H9 (cell line): ENCODE measurements at regions not wholly inside any gene's neighbourhood (a gene's known extent, or its start where the extent isn't known, plus 50 kb on each side); places are given as distances from the start of the nearest gene placed in this dataset.

ENCODE experiments used
- DNase-seq: peaks from one replicate; pipeline ENCODE4 v3.0.0-alpha.2; 2017
- H2AFZ ChIP-seq: one replicate; pipeline ENCODE4 v1.6.1; 2013; ENCODE audit warnings: mild to moderate bottlenecking, low read length, control low read depth, moderate library complexity
- H2AK5ac ChIP-seq: 2 replicates; pipeline ENCODE4 v1.6.1; 2013; ENCODE audit warnings: low read length, control low read depth, mixed read lengths; ENCODE audit not compliant: insufficient read length
- H2BK120ac ChIP-seq: one replicate; pipeline ENCODE4 v1.6.1; 2013; ENCODE audit warnings: low read depth, mild to moderate bottlenecking, low read length, control low read depth, inconsistent platforms; ENCODE audit not compliant: poor library complexity, severe bottlenecking
- H2BK12ac ChIP-seq: 2 replicates; pipeline ENCODE4 v1.6.1; 2013; ENCODE audit warnings: low read length, control low read depth, mixed read lengths, low read depth; ENCODE audit not compliant: insufficient read length
- H2BK15ac ChIP-seq: 2 replicates; pipeline ENCODE4 v1.6.1; 2013; ENCODE audit warnings: low read depth, low read length, control low read depth
- H2BK20ac ChIP-seq: one replicate; pipeline ENCODE4 v1.6.1; 2013; ENCODE audit warnings: low read depth, mild to moderate bottlenecking, low read length, control low read depth, inconsistent platforms; ENCODE audit not compliant: poor library complexity, severe bottlenecking
- H2BK5ac ChIP-seq: 2 replicates; pipeline ENCODE4 v1.6.1; 2013; ENCODE audit warnings: low read length, control low read depth, mixed read lengths; ENCODE audit not compliant: insufficient read length
- H3K14ac ChIP-seq: 2 replicates; pipeline ENCODE4 v1.6.1; 2013; ENCODE audit warnings: low read length, control low read depth; ENCODE audit not compliant: insufficient read depth
- H3K18ac ChIP-seq: 2 replicates; pipeline ENCODE4 v1.6.1; 2013; ENCODE audit warnings: low read depth, mild to moderate bottlenecking, mixed read lengths, low read length, control low read depth; ENCODE audit not compliant: insufficient read length
- H3K23ac ChIP-seq: 2 replicates; pipeline ENCODE4 v1.6.1; 2013; ENCODE audit warnings: low read length, control low read depth, mixed read lengths, low read depth; ENCODE audit not compliant: insufficient read length
- H3K23me2 ChIP-seq: 2 replicates; pipeline ENCODE4 v1.6.1; 2013; ENCODE audit warnings: low read depth, mild to moderate bottlenecking, mixed read lengths, low read length, control low read depth; ENCODE audit not compliant: insufficient read length, poor library complexity, severe bottlenecking
- H3K27ac ChIP-seq: 2 replicates; pipeline ENCODE4 v1.5.1; 2013; ENCODE audit warnings: low read length, control low read depth, mixed read lengths, low read depth; ENCODE audit not compliant: insufficient read length
- H3K27me3 ChIP-seq: 2 replicates; pipeline ENCODE4 v1.6.1; 2013; ENCODE audit warnings: low read length, control low read depth, inconsistent platforms; ENCODE audit not compliant: insufficient read depth
- H3K4ac ChIP-seq: 2 replicates; pipeline ENCODE4 v1.6.1; 2013; ENCODE audit warnings: low read depth, mild to moderate bottlenecking, control low read depth, inconsistent platforms, low read length, moderate library complexity
- H3K4me1 ChIP-seq: 2 replicates; pipeline ENCODE4 v1.6.1; 2013; ENCODE audit warnings: low read length, control low read depth, inconsistent platforms; ENCODE audit not compliant: insufficient read depth
- H3K4me2 ChIP-seq: 2 replicates; pipeline ENCODE4 v1.6.1; 2013; ENCODE audit warnings: low read length, control low read depth, mixed read lengths; ENCODE audit not compliant: insufficient read length, insufficient read depth
- H3K56ac ChIP-seq: 2 replicates; pipeline ENCODE4 v1.6.1; 2013; ENCODE audit warnings: low read depth, mild to moderate bottlenecking, mixed read lengths, low read length, control low read depth; ENCODE audit not compliant: insufficient read length
- H3K79me1 ChIP-seq: 2 replicates; pipeline ENCODE4 v1.6.1; 2013; ENCODE audit warnings: low read depth, mild to moderate bottlenecking, moderate library complexity, low read length, control low read depth, inconsistent platforms; ENCODE audit not compliant: insufficient read depth, poor library complexity, severe bottlenecking
- H3K79me2 ChIP-seq: 2 replicates; pipeline ENCODE4 v1.6.1; 2013; ENCODE audit warnings: low read length, control low read depth, inconsistent platforms; ENCODE audit not compliant: insufficient read depth
- H3K9ac ChIP-seq: 2 replicates; pipeline ENCODE4 v1.6.1; 2013; ENCODE audit warnings: low read length, control low read depth, mixed read lengths; ENCODE audit not compliant: insufficient read length; ENCODE audit errors: extremely low read depth
- H3K9me3 ChIP-seq: one replicate; pipeline ENCODE4 v1.6.1; 2013; ENCODE audit warnings: low read depth, low read length, inconsistent platforms; ENCODE audit not compliant: control insufficient read depth
- H3T11ph ChIP-seq: one replicate; pipeline ENCODE4 v1.6.1; 2013; ENCODE audit warnings: mild to moderate bottlenecking, low read length, control low read depth, inconsistent platforms
- H4K20me1 ChIP-seq: one replicate; pipeline ENCODE4 v1.6.1; 2013; ENCODE audit not compliant: control insufficient read depth, insufficient read length, insufficient read depth
- H4K5ac ChIP-seq: 2 replicates; pipeline ENCODE4 v1.6.1; 2013; ENCODE audit warnings: low read depth, mild to moderate bottlenecking, mixed read lengths, low read length, control low read depth; ENCODE audit not compliant: insufficient read length
- H4K8ac ChIP-seq: replicated peaks from 2 replicates; pipeline ENCODE4 v1.6.1; 2013; ENCODE audit warnings: low read length, control low read depth, mixed read lengths, low read depth; ENCODE audit not compliant: insufficient read length
- H4K91ac ChIP-seq: 2 replicates; pipeline ENCODE4 v1.6.1; 2013; ENCODE audit warnings: low read depth, mild to moderate bottlenecking, moderate library complexity, mixed read lengths, low read length, control low read depth; ENCODE audit not compliant: insufficient read length
- H3K27ac Mint-ChIP-seq, 3 experiments: 2 replicates in 2 of 3; 3 replicates in 1 of 3; pipeline ENCODE4 v1.8.0; 2020 to 2021; ENCODE audit warnings: mixed read lengths in 3 of 3, mild to moderate bottlenecking in 1 of 3, moderate library complexity in 1 of 3
- H3K27me3 Mint-ChIP-seq: 2 replicates; pipeline ENCODE4 v1.8.0; 2021; ENCODE audit warnings: low read depth, mild to moderate bottlenecking, moderate library complexity, mixed read lengths
- H3K36me3 Mint-ChIP-seq, 3 experiments: 2 replicates in 2 of 3; 3 replicates in 1 of 3; pipeline ENCODE4 v1.8.0; 2020 to 2021; ENCODE audit warnings: low read depth in 3 of 3, mixed read lengths in 3 of 3; ENCODE audit not compliant: insufficient read depth in 1 of 3
- H3K4me1 Mint-ChIP-seq, 2 experiments: 2 replicates each; pipeline ENCODE4 v1.8.0; 2020; ENCODE audit warnings: mixed read lengths in 2 of 2
- H3K4me3 Mint-ChIP-seq, 2 experiments: 2 replicates in 1 of 2; 3 replicates in 1 of 2; pipeline ENCODE4 v1.8.0; 2020 to 2021; ENCODE audit warnings: mild to moderate bottlenecking in 2 of 2, mixed read lengths in 2 of 2, moderate library complexity in 1 of 2
- H3K9me3 Mint-ChIP-seq, 2 experiments: 2 replicates in 1 of 2; 3 replicates in 1 of 2; pipeline ENCODE4 v1.8.0; 2020; ENCODE audit warnings: mild to moderate bottlenecking in 2 of 2, mixed read lengths in 2 of 2, moderate library complexity in 1 of 2
- WGBS: extraction: QIAGEN DNeasy Blood & Tissue Kit; methylation state at CpG from one replicate; pipeline ENCODE4 v1.1.7; 2013; ENCODE audit warnings: missing lambda C conversion rate, low lambda C conversion rate, mixed read lengths; ENCODE audit not compliant: insufficient read length; ENCODE audit errors: extremely low coverage; 5-methylcytosine and 5-hydroxymethylcytosine counted together
- TF ChIP-seq, protein P1 (sequence below): fragments of 200-600 bp; sonication (generic); conservative IDR thresholded peaks from 3 replicates; pipeline ENCODE4 v1.8.0; 2021; ENCODE audit warnings: antibody characterized with exemption, mild to moderate bottlenecking

DNA sequence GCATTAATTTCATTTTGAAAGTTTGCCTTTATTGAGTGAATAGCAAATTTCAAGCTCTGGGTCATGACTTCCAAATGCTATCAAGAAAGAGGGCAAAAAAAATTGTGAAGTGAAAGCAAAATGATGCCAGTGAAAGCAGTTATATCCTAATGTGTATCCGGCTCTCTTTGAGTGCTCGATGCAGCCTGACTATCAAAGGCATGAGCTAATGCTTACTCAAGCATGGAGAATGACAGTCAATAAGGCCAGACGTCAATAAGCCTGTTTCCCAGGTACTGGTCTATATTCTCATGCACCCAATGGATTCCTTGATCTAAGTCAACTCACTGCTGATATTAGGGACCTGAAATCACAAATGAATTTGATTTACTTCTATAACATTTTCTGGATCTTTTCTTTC, 435.5 kb downstream of the CAAP1 start:
- H2BK20ac ChIP-seq, result no peak overlapping the region
- H3K23me2 ChIP-seq, result no peaks in the 10 kb centered on the region
- H3K79me1 ChIP-seq, result no peaks in the 10 kb centered on the region
- Mint-ChIP-seq H3K36me3 (no peaks in the 10 kb centered on the region), H3K27me3 (no peaks in the 10 kb centered on the region), H3K27ac (no peak overlapping the region), H3K9me3 (no peaks in the 10 kb centered on the region), H3K4me1 (peaks cover 0 to 5% of the 10 kb centered on the region in 2 experiments; a peak in 1 of 4 replicates), H3K4me3 (no peak overlapping the region)
- H3K9ac ChIP-seq, result no peak overlapping the region
- no CpG with 5 or more reads among the region's 3 CpGs for WGBS
- no peak overlapping the region for H3T11ph ChIP-seq
- H4K20me1 ChIP-seq, result no peaks in the 10 kb centered on the region
- H4K8ac ChIP-seq, result no peak overlapping the region
- H3K4ac ChIP-seq, result no peak overlapping the region
- H4K91ac ChIP-seq, result no peak overlapping the region
- no peak overlapping the region for H3K4me2 ChIP-seq
- no peak overlapping the region for H3K23ac ChIP-seq
- H3K14ac ChIP-seq, result no peak overlapping the region
- H2BK120ac ChIP-seq, result no peak overlapping the region
- H4K5ac ChIP-seq, result no peak overlapping the region
- H3K18ac ChIP-seq, result no peak overlapping the region
- H3K79me2 ChIP-seq, result no peaks in the 10 kb centered on the region
- H2BK5ac ChIP-seq, result no peak overlapping the region
- no peak overlapping the region for H2BK15ac ChIP-seq
- H2BK12ac ChIP-seq, result no peak overlapping the region
- DNase-seq, result no peak
- no peak overlapping the region for H3K56ac ChIP-seq
- H3K27me3 ChIP-seq, result no peaks in the 10 kb centered on the region
- no peak overlapping the region for H3K27ac ChIP-seq
- TF ChIP-seq, protein P1, sequence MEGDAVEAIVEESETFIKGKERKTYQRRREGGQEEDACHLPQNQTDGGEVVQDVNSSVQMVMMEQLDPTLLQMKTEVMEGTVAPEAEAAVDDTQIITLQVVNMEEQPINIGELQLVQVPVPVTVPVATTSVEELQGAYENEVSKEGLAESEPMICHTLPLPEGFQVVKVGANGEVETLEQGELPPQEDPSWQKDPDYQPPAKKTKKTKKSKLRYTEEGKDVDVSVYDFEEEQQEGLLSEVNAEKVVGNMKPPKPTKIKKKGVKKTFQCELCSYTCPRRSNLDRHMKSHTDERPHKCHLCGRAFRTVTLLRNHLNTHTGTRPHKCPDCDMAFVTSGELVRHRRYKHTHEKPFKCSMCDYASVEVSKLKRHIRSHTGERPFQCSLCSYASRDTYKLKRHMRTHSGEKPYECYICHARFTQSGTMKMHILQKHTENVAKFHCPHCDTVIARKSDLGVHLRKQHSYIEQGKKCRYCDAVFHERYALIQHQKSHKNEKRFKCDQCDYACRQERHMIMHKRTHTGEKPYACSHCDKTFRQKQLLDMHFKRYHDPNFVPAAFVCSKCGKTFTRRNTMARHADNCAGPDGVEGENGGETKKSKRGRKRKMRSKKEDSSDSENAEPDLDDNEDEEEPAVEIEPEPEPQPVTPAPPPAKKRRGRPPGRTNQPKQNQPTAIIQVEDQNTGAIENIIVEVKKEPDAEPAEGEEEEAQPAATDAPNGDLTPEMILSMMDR, result no peak
- no peaks in the 10 kb centered on the region for H3K9me3 ChIP-seq
- H2AFZ ChIP-seq, result no peak overlapping the region
- no peak overlapping the region for H2AK5ac ChIP-seq
- H3K4me1 ChIP-seq, result no peaks in the 10 kb centered on the region
